AG10803 (cell line): ENCODE measurements at regions not wholly inside any gene's neighbourhood (a gene's known extent, or its start where the extent isn't known, plus 50 kb on each side); places are given as distances from the start of the nearest gene placed in this dataset.
"Not testable (repeated sequence)": the region's sequence is repeated elsewhere in the genome, so short reads cannot be mapped to it uniquely, and the experiment has no call there.

Experiments used
- DNase-seq: peaks from one replicate; pipeline ENCODE4 v3.0.0; 2010; ENCODE audit warnings: low read depth
- H3K4me3 ChIP-seq: 2 replicates; pipeline ENCODE4 v1.5.1; 2011; ENCODE audit warnings: mild to moderate bottlenecking, low read length, control low read depth
- TF ChIP-seq, protein P1 (sequence below): conservative IDR thresholded peaks from 2 replicates; pipeline ENCODE4 v1.5.1; 2011; ENCODE audit warnings: mild to moderate bottlenecking, low read length, control low read depth, inconsistent platforms

- no peak for DNase-seq
- TF ChIP-seq, protein P1, sequence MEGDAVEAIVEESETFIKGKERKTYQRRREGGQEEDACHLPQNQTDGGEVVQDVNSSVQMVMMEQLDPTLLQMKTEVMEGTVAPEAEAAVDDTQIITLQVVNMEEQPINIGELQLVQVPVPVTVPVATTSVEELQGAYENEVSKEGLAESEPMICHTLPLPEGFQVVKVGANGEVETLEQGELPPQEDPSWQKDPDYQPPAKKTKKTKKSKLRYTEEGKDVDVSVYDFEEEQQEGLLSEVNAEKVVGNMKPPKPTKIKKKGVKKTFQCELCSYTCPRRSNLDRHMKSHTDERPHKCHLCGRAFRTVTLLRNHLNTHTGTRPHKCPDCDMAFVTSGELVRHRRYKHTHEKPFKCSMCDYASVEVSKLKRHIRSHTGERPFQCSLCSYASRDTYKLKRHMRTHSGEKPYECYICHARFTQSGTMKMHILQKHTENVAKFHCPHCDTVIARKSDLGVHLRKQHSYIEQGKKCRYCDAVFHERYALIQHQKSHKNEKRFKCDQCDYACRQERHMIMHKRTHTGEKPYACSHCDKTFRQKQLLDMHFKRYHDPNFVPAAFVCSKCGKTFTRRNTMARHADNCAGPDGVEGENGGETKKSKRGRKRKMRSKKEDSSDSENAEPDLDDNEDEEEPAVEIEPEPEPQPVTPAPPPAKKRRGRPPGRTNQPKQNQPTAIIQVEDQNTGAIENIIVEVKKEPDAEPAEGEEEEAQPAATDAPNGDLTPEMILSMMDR = no peak
- no peak overlapping the region for H3K4me3 ChIP-seq
Measured at GRCh38 chr21:19535356-19535755, 1131.8 kb upstream of the TMPRSS15 start.

DNA sequence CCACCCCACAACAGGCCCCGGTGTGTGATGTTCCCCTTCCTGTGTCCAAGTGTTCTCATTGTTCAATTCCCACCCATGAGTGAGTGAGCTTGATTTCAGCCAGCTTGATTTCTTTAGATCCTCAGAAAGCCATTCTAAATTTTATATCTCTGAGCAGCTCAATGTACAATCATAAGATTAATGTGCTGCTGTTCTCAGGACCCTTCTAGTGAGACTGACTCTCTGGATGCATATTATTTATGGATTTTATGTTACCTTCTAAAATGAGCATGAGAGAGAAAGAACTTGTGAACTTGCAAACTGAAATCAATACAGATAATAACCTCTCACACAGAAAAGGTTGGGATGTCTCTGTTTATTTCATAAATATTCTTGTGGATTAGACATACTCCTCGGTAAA, 1133.5 kb upstream of the TMPRSS15 start:
- TF ChIP-seq, protein P1 = no peak

GRCh38 chr21:19540287-19540686, 1136.7 kb upstream of the TMPRSS15 start:
- DNase-seq = no peak
- TF ChIP-seq, protein P1 = no peak
- H3K4me3 ChIP-seq = no peak overlapping the region

More for the DNA sequence above, 1133.5 kb upstream of the TMPRSS15 start:
- DNase-seq = no peak
- no peak overlapping the region for H3K4me3 ChIP-seq

GRCh38 chr21:19541602-19542001, 1138.0 kb upstream of the TMPRSS15 start:
- DNase-seq = no peak
- TF ChIP-seq, protein P1 = no peak
- H3K4me3 ChIP-seq = no peak overlapping the region

GRCh38 chr21:19544493-19544892, 1140.9 kb upstream of the TMPRSS15 start:
- not testable (repeated sequence) for H3K4me3 ChIP-seq, DNase-seq

DNA sequence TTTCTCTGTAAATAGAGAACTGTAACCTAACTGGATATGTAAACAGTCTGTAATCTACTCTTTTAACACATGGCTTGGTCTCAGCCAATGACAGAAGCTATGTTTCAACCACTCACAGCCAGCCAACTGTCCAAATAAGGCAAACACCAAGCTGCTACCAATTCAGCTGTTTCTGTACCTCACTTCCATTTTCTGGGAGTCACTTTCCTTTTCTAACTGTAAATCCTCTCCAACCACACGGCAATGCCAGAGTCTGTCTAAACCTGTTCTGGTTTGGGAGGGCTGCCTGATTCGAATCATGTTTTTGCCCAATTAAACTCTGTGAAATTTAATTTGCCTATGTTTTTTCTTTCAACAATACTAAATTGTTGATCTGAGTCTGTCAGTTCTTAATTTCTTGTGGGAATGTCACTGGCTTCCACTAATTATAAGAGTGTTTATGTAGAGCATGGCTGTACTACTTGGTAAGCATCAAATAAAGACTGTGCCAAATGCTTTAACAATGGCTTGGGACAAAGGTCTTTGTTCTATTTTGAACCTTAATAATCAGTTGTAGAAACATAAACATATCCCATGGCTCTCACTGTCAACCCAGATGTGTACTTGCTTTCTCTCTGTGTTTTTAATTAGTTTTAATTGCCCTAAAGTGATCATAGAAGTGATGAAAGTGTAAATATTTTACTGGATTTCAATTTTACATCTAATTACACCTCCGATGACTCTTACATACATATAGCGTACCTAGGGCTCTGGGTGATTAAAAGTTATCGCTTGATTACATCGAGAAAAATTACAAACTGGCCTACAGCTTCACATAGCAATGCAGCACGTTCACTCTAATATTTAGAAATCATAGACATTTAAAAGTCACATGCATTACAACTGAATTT, 1144.6 kb upstream of the TMPRSS15 start:
- TF ChIP-seq, protein P1 = no peak
- H3K4me3 ChIP-seq = no peak overlapping the region
- DNase-seq = no peak

- DNase-seq = no peak
- TF ChIP-seq, protein P1 = no peak
- no peak overlapping the region for H3K4me3 ChIP-seq
Measured at GRCh38 chr21:19553919-19554615, 1150.5 kb upstream of the TMPRSS15 start.
